Osteoblast (primary cell): ENCODE measurements at regions not wholly inside any gene's neighbourhood (a gene's known extent, or its start where the extent isn't known, plus 50 kb on each side); places are given as distances from the start of the nearest gene placed in this dataset.

Experiments
- DNase-seq: peaks from one replicate; pipeline ENCODE4 v3.0.0; 2011; ENCODE audit warnings: low spot score, mixed read lengths; ENCODE audit not compliant: insufficient read length; ENCODE audit errors: missing footprints
- H2AFZ ChIP-seq: 2 replicates; pipeline ENCODE4 v1.6.0; 2011; ENCODE audit warnings: mild to moderate bottlenecking, low read length
- H3K27ac ChIP-seq: 2 replicates; pipeline ENCODE4 v1.5.1; 2011; ENCODE audit warnings: mild to moderate bottlenecking, low read depth, low read length, moderate library complexity
- H3K27me3 ChIP-seq: 2 replicates; pipeline ENCODE4 v1.6.0; 2012; ENCODE audit warnings: mild to moderate bottlenecking, control low read depth, inconsistent platforms, low read length, moderate library complexity; ENCODE audit not compliant: insufficient read depth
- H3K36me3 ChIP-seq: 2 replicates; pipeline ENCODE4 v1.5.1; 2011; ENCODE audit warnings: mild to moderate bottlenecking, low read length, control low read depth, moderate library complexity; ENCODE audit not compliant: insufficient read depth
- H3K4me1 ChIP-seq: 2 replicates; pipeline ENCODE4 v1.5.1; 2011; ENCODE audit warnings: mild to moderate bottlenecking, low read length, control low read depth, moderate library complexity; ENCODE audit not compliant: insufficient read depth
- H3K4me2 ChIP-seq: 2 replicates; pipeline ENCODE4 v1.6.0; 2011; ENCODE audit warnings: mild to moderate bottlenecking, low read length; ENCODE audit not compliant: insufficient read depth
- H3K4me3 ChIP-seq: fragments of 200-600 bp; sonication (generic); 3 replicates; pipeline ENCODE4 v1.5.1; 2012; ENCODE audit warnings: mild to moderate bottlenecking, low read length, inconsistent platforms; ENCODE audit not compliant: insufficient read depth
- H3K79me2 ChIP-seq: 2 replicates; pipeline ENCODE4 v1.6.0; 2012; ENCODE audit warnings: mild to moderate bottlenecking, low read length, control low read depth, inconsistent platforms; ENCODE audit not compliant: insufficient read depth
- H3K9me3 ChIP-seq: 2 replicates; pipeline ENCODE4 v1.5.1; 2011; ENCODE audit warnings: low read depth, low read length, control low read depth
- H4K20me1 ChIP-seq: 2 replicates; pipeline ENCODE4 v1.6.0; 2012; ENCODE audit warnings: mild to moderate bottlenecking, low read length, control low read depth; ENCODE audit not compliant: insufficient read depth
- TF ChIP-seq, protein P1 (sequence below): IDR thresholded peaks from 2 replicates; pipeline ENCODE4 v1.5.1; 2011; ENCODE audit warnings: mild to moderate bottlenecking, low read depth, low read length, moderate library complexity; ENCODE audit errors: extremely low read depth

GRCh38 chr5:61673007-61673735 is 341.1 kb downstream of the ZSWIM6 start:
- DNase-seq, result peak; percentile 46
- H3K4me1 ChIP-seq, result no peaks in the 10 kb centered on the region
- no peaks in the 10 kb centered on the region for H3K36me3 ChIP-seq
- no peaks in the 10 kb centered on the region for H4K20me1 ChIP-seq
- TF ChIP-seq, protein P1, sequence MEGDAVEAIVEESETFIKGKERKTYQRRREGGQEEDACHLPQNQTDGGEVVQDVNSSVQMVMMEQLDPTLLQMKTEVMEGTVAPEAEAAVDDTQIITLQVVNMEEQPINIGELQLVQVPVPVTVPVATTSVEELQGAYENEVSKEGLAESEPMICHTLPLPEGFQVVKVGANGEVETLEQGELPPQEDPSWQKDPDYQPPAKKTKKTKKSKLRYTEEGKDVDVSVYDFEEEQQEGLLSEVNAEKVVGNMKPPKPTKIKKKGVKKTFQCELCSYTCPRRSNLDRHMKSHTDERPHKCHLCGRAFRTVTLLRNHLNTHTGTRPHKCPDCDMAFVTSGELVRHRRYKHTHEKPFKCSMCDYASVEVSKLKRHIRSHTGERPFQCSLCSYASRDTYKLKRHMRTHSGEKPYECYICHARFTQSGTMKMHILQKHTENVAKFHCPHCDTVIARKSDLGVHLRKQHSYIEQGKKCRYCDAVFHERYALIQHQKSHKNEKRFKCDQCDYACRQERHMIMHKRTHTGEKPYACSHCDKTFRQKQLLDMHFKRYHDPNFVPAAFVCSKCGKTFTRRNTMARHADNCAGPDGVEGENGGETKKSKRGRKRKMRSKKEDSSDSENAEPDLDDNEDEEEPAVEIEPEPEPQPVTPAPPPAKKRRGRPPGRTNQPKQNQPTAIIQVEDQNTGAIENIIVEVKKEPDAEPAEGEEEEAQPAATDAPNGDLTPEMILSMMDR, result no peak
- H3K4me2 ChIP-seq, result no peak overlapping the region
- H3K79me2 ChIP-seq, result no peaks in the 10 kb centered on the region
- no peaks in the 10 kb centered on the region for H3K9me3 ChIP-seq
- peaks cover 3% of the 10 kb centered on the region for H3K27me3 ChIP-seq
- H3K4me3 ChIP-seq, result no peak overlapping the region
- H3K27ac ChIP-seq, result no peak overlapping the region
- H2AFZ ChIP-seq, result no peak overlapping the region

- Histone ChIP-seq H3K4me1 (no peaks in the 10 kb centered on the region), H3K79me2 (no peaks in the 10 kb centered on the region), H3K27me3 (peaks cover 3% of the 10 kb centered on the region), H4K20me1 (no peaks in the 10 kb centered on the region), H3K27ac (no peak overlapping the region), H3K4me2 (no peak overlapping the region), H3K36me3 (no peaks in the 10 kb centered on the region), H3K9me3 (no peaks in the 10 kb centered on the region), H3K4me3 (no peak overlapping the region), H2AFZ (no peak overlapping the region)
- DNase-seq, result no peak
- TF ChIP-seq, protein P1, result no peak
Measured at GRCh38 chr5:61674378-61674777, 342.3 kb downstream of the ZSWIM6 start.

GRCh38 chr5:61675015-61675692 is 343.1 kb downstream of the ZSWIM6 start:
- no peak overlapping the region for H3K4me2 ChIP-seq

GRCh38 chr5:61677220-61677619 is 345.2 kb downstream of the ZSWIM6 start:
- H3K79me2 ChIP-seq, result no peaks in the 10 kb centered on the region
- H3K4me1 ChIP-seq, result no peaks in the 10 kb centered on the region
- no peak overlapping the region for H3K4me3 ChIP-seq
- H3K27me3 ChIP-seq, result peaks cover 3% of the 10 kb centered on the region
- H2AFZ ChIP-seq, result no peak overlapping the region
- H4K20me1 ChIP-seq, result no peaks in the 10 kb centered on the region
- TF ChIP-seq, protein P1, result no peak
- no peaks in the 10 kb centered on the region for H3K36me3 ChIP-seq
- no peak overlapping the region for H3K27ac ChIP-seq
- DNase-seq, result no peak
- H3K9me3 ChIP-seq, result no peaks in the 10 kb centered on the region
- no peak overlapping the region for H3K4me2 ChIP-seq

More at GRCh38 chr5:61675015-61675692, 343.1 kb downstream of the ZSWIM6 start:
- no peak overlapping the region for H2AFZ ChIP-seq
- DNase-seq, result no peak
- no peaks in the 10 kb centered on the region for H3K36me3 ChIP-seq
- no peaks in the 10 kb centered on the region for H3K4me1 ChIP-seq
- H3K4me3 ChIP-seq, result no peak overlapping the region
- no peaks in the 10 kb centered on the region for H3K9me3 ChIP-seq
- H3K79me2 ChIP-seq, result no peaks in the 10 kb centered on the region
- TF ChIP-seq, protein P1, result no peak
- H3K27me3 ChIP-seq, result peaks cover 3% of the 10 kb centered on the region
- H3K27ac ChIP-seq, result no peak overlapping the region
- H4K20me1 ChIP-seq, result no peaks in the 10 kb centered on the region
